Endometrium (tissue), 2 donors: ENCODE measurements at regions not wholly inside any gene's neighbourhood (a gene's known extent, or its start where the extent isn't known, plus 50 kb on each side); places are given as distances from the start of the nearest gene placed in this dataset.
"Not testable (repeated sequence)": the region's sequence is repeated elsewhere in the genome, so short reads cannot be mapped to it uniquely, and the experiment has no call there.

Source experiments
- FAIRE-seq: peaks from 2 replicates; lab custom pipeline; 2012; peaks lifted over from hg19 to GRCh38; lab: Jason Lieb, UNC
- donor health status: control.
- donor health status: control.

- FAIRE-seq = not testable (repeated sequence)
Observed at GRCh38 chr17:62196587-62196986, 131.5 kb upstream of the MED13 start.

GRCh38 chr17:62194401-62194800 is 129.3 kb upstream of the MED13 start:
- FAIRE-seq = no peak

GRCh38 chr17:62193249-62193648 is 128.2 kb upstream of the MED13 start:
- FAIRE-seq = no peak

GRCh38 chr17:62191390-62192361 is 126.6 kb upstream of the MED13 start:
- no peak for FAIRE-seq

- FAIRE-seq = no peak
Observed at GRCh38 chr17:62189377-62189776, 124.3 kb upstream of the MED13 start.

- FAIRE-seq = no peak
Observed at GRCh38 chr17:62188713-62189112, 123.6 kb upstream of the MED13 start.

GRCh38 chr17:62187681-62188080 is 122.6 kb upstream of the MED13 start:
- FAIRE-seq = no peak

GRCh38 chr17:62186841-62187240 is 121.8 kb upstream of the MED13 start:
- no peak for FAIRE-seq

GRCh38 chr17:62180772-62181171 is 115.7 kb upstream of the MED13 start:
- no peak for FAIRE-seq

- no peak for FAIRE-seq
Observed at GRCh38 chr17:62179525-62180161, 114.6 kb upstream of the MED13 start.

- no peak for FAIRE-seq
Observed at GRCh38 chr17:62178579-62178978, 113.5 kb upstream of the MED13 start.

GRCh38 chr17:62172492-62173291 is 107.6 kb upstream of the MED13 start:
- no peak for FAIRE-seq

GRCh38 chr17:62167076-62167475 is 102.0 kb upstream of the MED13 start:
- no peak for FAIRE-seq

- FAIRE-seq = no peak
Observed at GRCh38 chr17:62164747-62165722, 100.0 kb upstream of the MED13 start.

- no peak for FAIRE-seq
Observed at GRCh38 chr17:62163847-62164246, 98.8 kb upstream of the MED13 start.

GRCh38 chr17:62162898-62163297 is 97.8 kb upstream of the MED13 start:
- no peak for FAIRE-seq

GRCh38 chr17:62161405-62162148 is 96.5 kb upstream of the MED13 start:
- FAIRE-seq = no peak

GRCh38 chr17:62160816-62161215 is 95.7 kb upstream of the MED13 start:
- FAIRE-seq = no peak

GRCh38 chr17:62159994-62160393 is 94.9 kb upstream of the MED13 start:
- FAIRE-seq = no peak

- no peak for FAIRE-seq
Observed at GRCh38 chr17:62156949-62157348, 91.9 kb upstream of the MED13 start.

- FAIRE-seq = no peak
Observed at GRCh38 chr17:62154909-62155308, 89.8 kb upstream of the MED13 start.
